Right lobe of liver (tissue), 4 donors: ENCODE measurements at regions not wholly inside any gene's neighbourhood (a gene's known extent, or its start where the extent isn't known, plus 50 kb on each side); places are given as distances from the start of the nearest gene placed in this dataset.

Experiments used
- CTCF ChIP-seq, 4 donors: fragments of 200-600 bp in 3 of 4; fragments of 450-650 bp in 1 of 4; IDR thresholded peaks; one replicate each; pipeline versions ENCODE4 v1.5.1 to v1.8.0; 2016 to 2022; ENCODE audit warnings: antibody characterized with exemption in 4 of 4, mild to moderate bottlenecking in 2 of 4
- POLR2A ChIP-seq: fragments of 450-650 bp; IDR thresholded peaks from one replicate; pipeline ENCODE4 v1.6.1; 2017; ENCODE audit warnings: antibody characterized with exemption, mild to moderate bottlenecking
- donor health status: DM: no; HTN: no; CAD: no.
- donor health status: DM: no; HTN: no; CAD: no.
- donor health status: DM: no; HTN: yes; CAD: no.

- TF ChIP-seq CTCF (IDR thresholded peaks at IDR 0.05) = no peak
- no peak for TF ChIP-seq POLR2A
These were observed 55.3 kb upstream of the GPR6 start for GRCh38 chr6:109922851-109923250.
